Kidney epithelial cell (primary cell): ENCODE measurements at regions not wholly inside any gene's neighbourhood (a gene's known extent, or its start where the extent isn't known, plus 50 kb on each side); places are given as distances from the start of the nearest gene placed in this dataset.

Source experiments
- DNase-seq: peaks from one replicate; pipeline ENCODE4 v3.0.0-alpha.2; 2010; ENCODE audit warnings: low read depth
- H3K27me3 ChIP-seq: 2 replicates; pipeline ENCODE4 v1.6.0; 2011; ENCODE audit warnings: low read length; ENCODE audit not compliant: control insufficient read depth, insufficient read depth
- H3K36me3 ChIP-seq: 2 replicates; pipeline ENCODE4 v1.5.1; 2011; ENCODE audit warnings: low read length; ENCODE audit not compliant: control insufficient read depth, insufficient read depth
- H3K4me3 ChIP-seq: 2 replicates; pipeline ENCODE4 v1.5.1; 2011; ENCODE audit warnings: low read depth, mild to moderate bottlenecking, control low read depth, low read length
- CTCF ChIP-seq: IDR thresholded peaks from 2 replicates; pipeline ENCODE4 v1.5.1; 2011; ENCODE audit warnings: mild to moderate bottlenecking, moderate library complexity, low read length, control low read depth, inconsistent platforms; ENCODE audit not compliant: insufficient read depth, poor library complexity, severe bottlenecking

GRCh38 chr16:11401161-11402050 lies 56.1 kb downstream of the RMI2 start:
- no peak overlapping the region for H3K4me3 ChIP-seq
- TF ChIP-seq CTCF = no peak
- H3K36me3 ChIP-seq = no peaks in the 10 kb centered on the region
- peaks cover 23% of the 10 kb centered on the region for H3K27me3 ChIP-seq
- DNase-seq = no peak

- no peak for TF ChIP-seq CTCF
- no peak for DNase-seq
- H3K27me3 ChIP-seq = peaks cover 23% of the 10 kb centered on the region
- no peaks in the 10 kb centered on the region for H3K36me3 ChIP-seq
- H3K4me3 ChIP-seq = no peak overlapping the region
Observed at GRCh38 chr16:11402051-11402744, 56.9 kb downstream of the RMI2 start.

- H3K27me3 ChIP-seq = peaks cover 23% of the 10 kb centered on the region
- H3K4me3 ChIP-seq = no peak overlapping the region
- DNase-seq = no peak
- TF ChIP-seq CTCF = no peak
- H3K36me3 ChIP-seq = no peaks in the 10 kb centered on the region
Observed at GRCh38 chr16:11402745-11403533, 57.7 kb downstream of the RMI2 start.

- no peak for DNase-seq
- Histone ChIP-seq H3K36me3 (no peaks in the 10 kb centered on the region), H3K4me3 (no peak overlapping the region), H3K27me3 (peaks cover 21% of the 10 kb centered on the region)
- TF ChIP-seq CTCF = no peak
Observed at GRCh38 chr16:11403534-11403795, 58.2 kb downstream of the RMI2 start.

GRCh38 chr16:11403920-11404319 lies 58.7 kb downstream of the RMI2 start:
- TF ChIP-seq CTCF = no peak
- H3K36me3 ChIP-seq = no peaks in the 10 kb centered on the region

More at GRCh38 chr16:11403920-11404319, 58.7 kb downstream of the RMI2 start:
- H3K27me3 ChIP-seq = peaks cover 21% of the 10 kb centered on the region
- no peak overlapping the region for H3K4me3 ChIP-seq
- DNase-seq = no peak
